HG03521 (cell line): ENCODE measurements at regions not wholly inside any gene's neighbourhood (a gene's known extent, or its start where the extent isn't known, plus 50 kb on each side); places are given as distances from the start of the nearest gene placed in this dataset.

Source experiments
- ATAC-seq: cut with Tn5 transposase; IDR thresholded peaks from one replicate; pipeline ENCODE4 v1.9.1; 2021; ENCODE audit warnings: mild to moderate bottlenecking, moderate library complexity; ENCODE audit not compliant: unreplicated experiment

- ATAC-seq = no peak
Measured at GRCh38 chr5:35367526-35367925, 137.2 kb upstream of the PRLR start.

- no peak for ATAC-seq
Measured at GRCh38 chr5:35365758-35366157, 135.5 kb upstream of the PRLR start.

GRCh38 chr5:35364350-35364749 lies 134.1 kb upstream of the PRLR start:
- ATAC-seq = no peak

DNA sequence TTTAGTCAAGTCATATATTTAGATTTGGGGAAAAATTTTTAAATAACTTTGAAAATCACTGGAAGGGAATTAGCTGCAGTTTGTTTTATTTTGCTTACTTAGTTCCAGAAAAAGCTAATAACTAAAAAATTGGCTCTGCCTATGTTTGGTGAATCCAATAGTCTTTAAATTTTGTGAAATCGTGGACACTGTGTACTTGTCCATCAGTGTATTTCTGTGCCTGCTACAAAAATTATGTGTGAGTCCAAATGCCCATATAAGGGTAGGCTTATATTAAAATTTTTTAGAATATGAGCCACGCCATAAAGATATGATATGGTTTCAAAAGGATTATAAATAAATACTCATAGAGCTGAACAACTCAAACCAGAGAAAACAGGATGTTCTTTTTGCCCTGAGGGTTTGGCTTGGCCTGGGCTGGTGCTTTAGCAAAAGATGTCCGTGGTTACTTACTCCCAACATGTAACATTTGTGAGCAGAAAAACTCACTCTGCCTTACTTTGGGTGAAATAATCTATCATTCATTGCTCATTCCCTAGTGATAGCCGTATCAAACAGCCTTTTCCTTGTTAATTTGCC lies 133.2 kb upstream of the PRLR start:
- no peak for ATAC-seq

GRCh38 chr5:35362772-35363171 lies 132.5 kb upstream of the PRLR start:
- no peak for ATAC-seq

- ATAC-seq = no peak
Measured at GRCh38 chr5:35360671-35361070, 130.4 kb upstream of the PRLR start.

- ATAC-seq = no peak
Measured at GRCh38 chr5:35359859-35360258, 129.6 kb upstream of the PRLR start.

- ATAC-seq = no peak
Measured at GRCh38 chr5:35357973-35358372, 127.7 kb upstream of the PRLR start.

DNA sequence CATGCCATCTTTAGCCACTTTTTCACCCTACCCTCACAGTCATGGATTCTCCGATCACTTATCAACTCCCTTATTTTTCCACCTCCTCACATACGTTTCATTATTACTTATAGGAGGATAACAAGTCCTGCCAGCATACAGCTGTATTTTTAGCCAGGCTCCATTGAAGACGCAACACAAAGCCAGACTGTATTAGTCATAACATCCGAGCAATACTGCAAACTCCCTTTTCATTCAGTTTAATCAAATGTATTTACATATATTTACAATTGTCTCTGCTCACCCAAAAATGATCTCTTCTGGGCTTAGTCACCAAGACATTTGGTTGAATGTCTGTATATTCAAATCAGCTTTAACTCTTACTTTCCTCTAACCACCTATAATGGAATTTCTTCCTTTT lies 126.4 kb upstream of the PRLR start:
- no peak for ATAC-seq

DNA sequence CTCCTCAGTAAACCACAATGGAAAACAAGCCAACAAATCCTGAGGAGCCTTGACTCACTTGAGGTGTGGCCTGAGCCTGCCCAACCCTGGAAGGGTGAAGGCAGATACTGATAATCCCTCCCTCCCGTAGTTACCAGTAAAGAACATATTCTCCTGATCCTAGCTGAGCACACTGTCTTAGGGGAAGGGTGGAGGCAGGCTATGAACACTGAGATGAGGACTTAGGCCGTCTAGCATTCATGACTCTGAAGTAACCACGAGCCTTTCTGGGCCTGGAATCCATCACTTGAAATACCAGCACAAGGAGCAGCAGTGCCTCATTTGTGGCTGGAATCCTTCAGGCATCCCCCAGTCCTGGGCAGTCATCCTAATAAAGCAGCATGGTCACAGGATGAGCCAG lies 124.5 kb upstream of the PRLR start:
- no peak for ATAC-seq

DNA sequence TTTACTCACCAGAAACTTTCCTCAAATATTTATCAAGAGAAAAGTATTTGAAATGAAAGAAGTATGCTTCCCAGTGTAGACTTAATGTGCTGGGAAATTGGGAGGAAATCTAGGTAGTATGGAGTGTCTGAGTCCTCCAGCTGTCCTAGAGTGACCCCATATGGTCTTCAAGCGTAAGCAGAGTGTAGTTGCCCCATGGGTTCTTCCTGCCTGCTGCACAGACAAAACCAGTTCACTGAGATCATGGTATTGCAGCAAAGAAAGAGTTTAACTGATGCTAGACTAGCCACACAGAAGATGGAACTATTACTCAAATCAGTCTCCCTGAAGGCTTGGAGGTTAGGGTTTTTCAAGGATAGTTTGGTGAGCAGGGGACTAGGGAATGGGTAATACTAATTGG lies 114.9 kb upstream of the PRLR start:
- no peak for ATAC-seq

GRCh38 chr5:35342664-35343063 lies 112.4 kb upstream of the PRLR start:
- no peak for ATAC-seq

DNA sequence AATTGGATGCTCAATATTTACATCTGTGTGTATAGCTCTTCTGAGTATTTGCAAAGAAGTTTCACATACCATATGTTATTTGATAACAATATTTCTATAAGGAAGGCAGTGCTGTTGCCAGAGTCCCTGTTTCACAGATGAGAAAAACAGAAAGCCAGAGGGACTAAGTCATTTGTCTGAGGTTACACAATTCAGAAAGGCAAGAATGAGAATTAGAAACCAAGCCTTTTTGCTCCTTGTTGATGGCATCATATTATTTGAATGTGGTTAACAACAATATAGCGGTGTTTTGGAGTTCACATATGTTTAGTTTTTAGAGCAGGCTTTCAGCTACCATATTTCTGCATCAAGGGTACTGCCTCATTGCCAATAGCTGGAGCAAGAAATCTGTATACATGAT lies 110.9 kb upstream of the PRLR start:
- no peak for ATAC-seq

DNA sequence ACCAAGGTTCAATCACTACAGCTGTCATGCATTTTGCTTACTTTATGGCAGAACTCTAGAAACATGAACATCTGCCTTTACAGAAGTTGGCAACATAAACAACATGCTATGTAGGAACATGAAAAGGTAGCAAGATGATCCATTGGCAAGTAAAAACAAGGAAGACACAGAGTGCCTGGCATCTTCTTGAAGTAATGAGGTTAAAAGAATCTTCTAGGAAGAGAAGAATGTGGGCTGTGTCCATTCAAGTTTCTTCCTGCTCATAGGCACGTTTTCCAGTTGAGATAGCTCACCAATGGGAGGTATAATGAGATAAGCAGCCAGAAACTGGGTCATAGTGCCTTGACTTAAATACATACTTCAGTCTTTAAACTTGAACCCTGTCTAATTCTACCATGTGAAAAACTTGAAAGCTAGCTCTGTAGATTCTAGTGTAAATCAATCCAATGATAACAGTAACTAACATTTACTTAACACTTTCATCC lies 109.4 kb upstream of the PRLR start:
- no peak for ATAC-seq

- ATAC-seq = no peak
Measured at GRCh38 chr5:35339006-35339405, 108.7 kb upstream of the PRLR start.

GRCh38 chr5:35338157-35338453 lies 107.8 kb upstream of the PRLR start:
- no peak for ATAC-seq

DNA sequence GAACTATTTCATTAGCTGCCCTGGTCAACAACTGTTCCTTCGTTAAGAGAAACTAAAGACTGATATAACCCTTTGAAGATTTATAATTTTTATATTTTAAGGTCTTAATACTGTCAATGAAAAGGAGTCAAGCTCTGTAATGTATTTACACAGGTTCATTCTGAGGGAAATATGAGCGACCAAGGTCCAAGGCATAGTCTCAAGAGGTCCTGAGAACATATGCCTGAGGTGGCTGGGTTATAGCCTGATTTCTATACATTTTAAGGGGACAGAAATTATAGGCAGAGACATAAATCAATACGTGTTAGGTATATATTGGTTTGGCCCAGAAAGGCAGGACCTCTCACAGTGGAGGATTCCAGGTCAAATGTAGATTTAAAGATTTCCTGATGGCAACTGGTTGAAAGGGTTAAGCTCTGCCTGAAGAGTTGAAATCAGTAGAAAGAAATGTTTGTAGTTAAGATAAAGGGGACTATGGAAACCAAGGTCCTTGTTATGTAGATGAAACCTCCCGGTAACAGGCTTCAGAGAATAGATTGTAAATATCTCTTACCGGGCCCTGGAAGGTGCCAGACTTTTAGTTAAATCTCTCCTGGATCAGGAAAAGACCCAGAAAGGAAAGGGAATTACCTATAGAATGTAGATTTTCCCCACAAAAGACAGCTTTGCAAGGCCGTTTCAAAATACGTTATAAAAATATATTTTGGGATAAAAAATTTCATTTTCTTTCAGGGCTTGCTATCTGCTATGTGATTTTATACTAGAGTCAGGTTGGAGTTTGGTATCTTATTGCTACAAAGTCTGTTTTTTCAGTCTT lies 107.3 kb upstream of the PRLR start:
- no peak for ATAC-seq

GRCh38 chr5:35336230-35336629 lies 105.9 kb upstream of the PRLR start:
- no peak for ATAC-seq

GRCh38 chr5:35335752-35336151 lies 105.5 kb upstream of the PRLR start:
- no peak for ATAC-seq

DNA sequence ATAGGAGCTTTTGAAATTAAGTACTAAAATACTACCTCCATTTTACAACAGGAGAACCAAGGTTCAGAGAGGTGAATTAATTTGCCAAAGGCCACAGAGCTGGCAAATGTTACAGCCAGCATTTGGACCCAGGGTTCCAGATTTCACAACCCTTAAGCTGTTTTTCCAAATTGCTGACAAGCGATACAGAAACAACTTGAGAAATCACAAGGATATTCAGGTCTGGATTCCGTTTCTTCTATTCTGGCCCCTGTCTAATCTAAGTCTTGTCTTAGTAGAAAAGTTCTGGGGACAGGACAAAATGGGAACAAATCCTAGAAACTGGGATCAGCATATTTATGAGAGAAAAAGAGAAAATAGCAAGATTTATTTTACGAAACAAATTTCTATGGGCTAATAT lies 103.1 kb upstream of the PRLR start:
- ATAC-seq = no peak

DNA sequence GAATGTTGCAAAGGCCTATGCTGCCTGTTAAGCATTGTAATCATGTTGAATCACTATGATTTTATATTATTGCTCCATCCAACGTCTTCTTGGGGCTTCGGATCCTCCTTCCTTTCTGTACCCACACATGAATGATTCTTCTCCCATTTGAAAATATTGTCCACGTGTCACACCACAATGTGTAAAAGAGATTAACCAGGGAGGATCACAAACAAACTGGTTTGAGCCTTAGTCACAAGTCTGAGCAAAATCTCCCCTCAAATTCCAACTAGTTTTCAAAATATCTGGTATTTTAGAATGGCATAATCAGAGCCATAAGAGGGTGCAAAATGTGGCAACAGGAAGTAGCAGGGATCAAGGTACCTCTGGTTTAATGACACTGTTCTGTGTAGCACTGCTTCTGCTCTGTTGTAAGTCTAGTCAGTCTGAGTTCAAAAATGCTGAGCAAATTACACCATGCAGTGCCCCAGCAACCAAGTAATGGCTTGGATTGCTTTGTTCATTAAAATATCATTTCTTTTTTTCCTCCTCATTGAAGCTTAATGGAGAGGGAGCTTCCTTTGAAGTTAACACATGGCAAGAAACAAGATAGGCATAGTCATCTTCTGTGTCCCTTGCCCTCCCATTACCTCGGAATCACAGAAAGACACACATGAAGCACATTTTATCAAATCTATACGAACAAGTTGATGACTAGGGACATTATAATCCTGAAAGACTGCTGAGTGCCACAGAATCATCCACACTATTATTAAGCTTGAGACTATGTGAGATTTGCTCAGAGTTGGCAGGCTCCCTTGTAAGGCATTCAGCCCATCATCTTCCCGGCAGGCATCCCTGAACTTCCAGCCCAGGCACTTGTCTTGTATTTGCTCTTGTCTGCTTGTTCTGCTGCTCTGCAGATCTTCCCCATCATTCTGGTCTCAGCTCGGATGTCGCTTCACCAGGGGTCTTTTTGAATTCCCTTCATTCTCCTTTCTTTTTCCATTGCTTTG lies 102.0 kb upstream of the PRLR start:
- ATAC-seq = no peak

- ATAC-seq = no peak
Measured at GRCh38 chr5:35325836-35326235, 95.5 kb upstream of the PRLR start.
